Astrocyte (in vitro differentiated cells and primary cell): ENCODE measurements at regions not wholly inside any gene's neighbourhood (a gene's known extent, or its start where the extent isn't known, plus 50 kb on each side); places are given as distances from the start of the nearest gene placed in this dataset.

Source experiments
- DNase-seq: peaks from one replicate; pipeline ENCODE4 v3.0.0-alpha.2; 2010; ENCODE audit warnings: low read depth
- FAIRE-seq: peaks from 2 replicates; lab custom pipeline; 2011; peaks lifted over from hg19 to GRCh38; lab: Jason Lieb, UNC
- H2AFZ ChIP-seq: 2 replicates; pipeline ENCODE4 v1.6.0; 2012; ENCODE audit warnings: low read depth, low read length, inconsistent platforms
- H3K27ac ChIP-seq: 2 replicates; pipeline ENCODE4 v1.5.1; 2011; ENCODE audit warnings: low read depth, low read length, inconsistent platforms
- H3K27me3 ChIP-seq: 2 replicates; pipeline ENCODE4 v1.6.0; 2011; ENCODE audit warnings: low read length, inconsistent platforms; ENCODE audit not compliant: insufficient read depth
- H3K36me3 ChIP-seq: 2 replicates; pipeline ENCODE4 v1.5.1; 2011; ENCODE audit warnings: low read length, inconsistent platforms; ENCODE audit not compliant: insufficient read depth
- H3K4me1 ChIP-seq: 2 replicates; pipeline ENCODE4 v1.5.1; 2011; ENCODE audit warnings: low read length, inconsistent platforms; ENCODE audit not compliant: insufficient read depth
- H3K4me2 ChIP-seq: 2 replicates; pipeline ENCODE4 v1.6.0; 2012; ENCODE audit warnings: low read length, inconsistent platforms
- H3K4me3 ChIP-seq: 2 replicates; pipeline ENCODE4 v1.5.1; 2011; ENCODE audit warnings: low read depth, mild to moderate bottlenecking, low read length, inconsistent platforms; ENCODE audit not compliant: insufficient read depth
- H3K79me2 ChIP-seq: 2 replicates; pipeline ENCODE4 v1.6.0; 2012; ENCODE audit warnings: mild to moderate bottlenecking, low read length, inconsistent platforms; ENCODE audit not compliant: insufficient read depth
- H3K9ac ChIP-seq: 2 replicates; pipeline ENCODE4 v1.6.0; 2012; ENCODE audit warnings: mild to moderate bottlenecking, low read length, inconsistent platforms
- H3K9me3 ChIP-seq: 2 replicates; pipeline ENCODE4 v1.5.1; 2012; ENCODE audit warnings: low read depth, mild to moderate bottlenecking, low read length, inconsistent platforms; ENCODE audit not compliant: insufficient read depth
- H4K20me1 ChIP-seq: 2 replicates; pipeline ENCODE4 v1.6.0; 2012; ENCODE audit warnings: low read length, inconsistent platforms; ENCODE audit not compliant: insufficient read depth
- H3K27ac Mint-ChIP-seq: one replicate; pipeline ENCODE4 v1.8.0; 2021; ENCODE audit warnings: mild to moderate bottlenecking, mixed read lengths; ENCODE audit not compliant: unreplicated experiment
- H3K27me3 Mint-ChIP-seq: one replicate; pipeline ENCODE4 v1.8.0; 2021; ENCODE audit warnings: low read depth, mixed read lengths; ENCODE audit not compliant: unreplicated experiment
- H3K36me3 Mint-ChIP-seq: one replicate; pipeline ENCODE4 v1.8.0; 2021; ENCODE audit warnings: low read depth, mixed read lengths; ENCODE audit not compliant: unreplicated experiment
- H3K4me1 Mint-ChIP-seq: one replicate; pipeline ENCODE4 v1.8.0; 2021; ENCODE audit warnings: low read depth, mixed read lengths; ENCODE audit not compliant: unreplicated experiment
- H3K4me3 Mint-ChIP-seq: one replicate; pipeline ENCODE4 v1.8.0; 2021; ENCODE audit warnings: mild to moderate bottlenecking, moderate library complexity, mixed read lengths; ENCODE audit not compliant: unreplicated experiment
- H3K9me3 Mint-ChIP-seq: one replicate; pipeline ENCODE4 v1.8.0; 2021; ENCODE audit warnings: mild to moderate bottlenecking, mixed read lengths; ENCODE audit not compliant: unreplicated experiment
- EZH2 ChIP-seq: IDR thresholded peaks from 2 replicates; pipeline ENCODE4 v1.6.1; 2012; ENCODE audit warnings: mild to moderate bottlenecking, low read length, inconsistent platforms; ENCODE audit not compliant: insufficient read depth
- TF ChIP-seq, protein P1 (sequence below): IDR thresholded peaks from 2 replicates; pipeline ENCODE4 v1.5.1; 2011; ENCODE audit warnings: low read depth, mild to moderate bottlenecking, inconsistent platforms, low read length, moderate library complexity; ENCODE audit not compliant: insufficient read depth

- H3K4me2 ChIP-seq, result no peak overlapping the region
- no peaks in the 10 kb centered on the region for H3K27me3 Mint-ChIP-seq
- H4K20me1 ChIP-seq, result no peaks in the 10 kb centered on the region
- H3K9me3 Mint-ChIP-seq, result no peaks in the 10 kb centered on the region
- no peak overlapping the region for H3K9ac ChIP-seq
- H3K27me3 ChIP-seq, result no peaks in the 10 kb centered on the region
- no peak overlapping the region for H3K27ac ChIP-seq
- no peak overlapping the region for H3K4me3 ChIP-seq
- H3K9me3 ChIP-seq, result no peaks in the 10 kb centered on the region
- H3K79me2 ChIP-seq, result no peaks in the 10 kb centered on the region
- FAIRE-seq (no peak), DNase-seq (no peak)
- H3K4me1 Mint-ChIP-seq, result no peaks in the 10 kb centered on the region
- no peak overlapping the region for H3K27ac Mint-ChIP-seq
- H3K4me3 Mint-ChIP-seq, result no peak overlapping the region
- no peak for TF ChIP-seq EZH2
- TF ChIP-seq, protein P1, sequence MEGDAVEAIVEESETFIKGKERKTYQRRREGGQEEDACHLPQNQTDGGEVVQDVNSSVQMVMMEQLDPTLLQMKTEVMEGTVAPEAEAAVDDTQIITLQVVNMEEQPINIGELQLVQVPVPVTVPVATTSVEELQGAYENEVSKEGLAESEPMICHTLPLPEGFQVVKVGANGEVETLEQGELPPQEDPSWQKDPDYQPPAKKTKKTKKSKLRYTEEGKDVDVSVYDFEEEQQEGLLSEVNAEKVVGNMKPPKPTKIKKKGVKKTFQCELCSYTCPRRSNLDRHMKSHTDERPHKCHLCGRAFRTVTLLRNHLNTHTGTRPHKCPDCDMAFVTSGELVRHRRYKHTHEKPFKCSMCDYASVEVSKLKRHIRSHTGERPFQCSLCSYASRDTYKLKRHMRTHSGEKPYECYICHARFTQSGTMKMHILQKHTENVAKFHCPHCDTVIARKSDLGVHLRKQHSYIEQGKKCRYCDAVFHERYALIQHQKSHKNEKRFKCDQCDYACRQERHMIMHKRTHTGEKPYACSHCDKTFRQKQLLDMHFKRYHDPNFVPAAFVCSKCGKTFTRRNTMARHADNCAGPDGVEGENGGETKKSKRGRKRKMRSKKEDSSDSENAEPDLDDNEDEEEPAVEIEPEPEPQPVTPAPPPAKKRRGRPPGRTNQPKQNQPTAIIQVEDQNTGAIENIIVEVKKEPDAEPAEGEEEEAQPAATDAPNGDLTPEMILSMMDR, result no peak
- no peak overlapping the region for H2AFZ ChIP-seq
- H3K36me3 ChIP-seq, result no peaks in the 10 kb centered on the region
- no peaks in the 10 kb centered on the region for H3K4me1 ChIP-seq
- H3K36me3 Mint-ChIP-seq, result no peaks in the 10 kb centered on the region
Observed at GRCh38 chr5:23284656-23285055, 222.8 kb upstream of the PRDM9 start.

GRCh38 chr5:23274171-23274570 is 233.2 kb upstream of the PRDM9 start:
- Histone ChIP-seq H2AFZ (no peak overlapping the region), H3K27me3 (no peaks in the 10 kb centered on the region), H3K4me2 (no peak overlapping the region), H4K20me1 (no peaks in the 10 kb centered on the region), H3K9ac (no peak overlapping the region), H3K79me2 (no peaks in the 10 kb centered on the region), H3K36me3 (no peaks in the 10 kb centered on the region), H3K4me1 (no peaks in the 10 kb centered on the region), H3K9me3 (no peaks in the 10 kb centered on the region), H3K27ac (no peak overlapping the region), H3K4me3 (no peak overlapping the region)
- H3K36me3 Mint-ChIP-seq, result no peaks in the 10 kb centered on the region
- FAIRE-seq (no peak), DNase-seq (no peak)
- H3K4me3 Mint-ChIP-seq, result no peak overlapping the region
- no peaks in the 10 kb centered on the region for H3K9me3 Mint-ChIP-seq
- H3K27me3 Mint-ChIP-seq, result no peaks in the 10 kb centered on the region
- no peak for TF ChIP-seq EZH2
- TF ChIP-seq, protein P1, result no peak
- H3K4me1 Mint-ChIP-seq, result no peaks in the 10 kb centered on the region
- H3K27ac Mint-ChIP-seq, result no peak overlapping the region

- Histone ChIP-seq H3K36me3 (no peaks in the 10 kb centered on the region), H3K4me1 (no peaks in the 10 kb centered on the region), H3K4me2 (no peak overlapping the region), H3K9ac (no peak overlapping the region), H3K79me2 (no peaks in the 10 kb centered on the region), H2AFZ (no peak overlapping the region), H3K9me3 (no peaks in the 10 kb centered on the region), H3K4me3 (no peak overlapping the region), H3K27me3 (no peaks in the 10 kb centered on the region), H3K27ac (no peak overlapping the region), H4K20me1 (no peaks in the 10 kb centered on the region)
- Mint-ChIP-seq H3K4me3 (no peak overlapping the region), H3K36me3 (no peaks in the 10 kb centered on the region), H3K27me3 (no peaks in the 10 kb centered on the region), H3K27ac (no peak overlapping the region), H3K9me3 (no peaks in the 10 kb centered on the region), H3K4me1 (no peaks in the 10 kb centered on the region)
- TF ChIP-seq, protein P1, result no peak
- no peak for TF ChIP-seq EZH2
- FAIRE-seq (no peak), DNase-seq (no peak)
Observed at GRCh38 chr5:23269981-23270380, 237.4 kb upstream of the PRDM9 start.
